GM12865 (cell line): ENCODE measurements at regions not wholly inside any gene's neighbourhood (a gene's known extent, or its start where the extent isn't known, plus 50 kb on each side); places are given as distances from the start of the nearest gene placed in this dataset.

Experiments
- DNase-seq: peaks from one replicate; pipeline ENCODE4 v3.0.0; 2010; ENCODE audit warnings: low read depth
- H3K4me3 ChIP-seq: 2 replicates; pipeline ENCODE4 v1.5.1; 2011; ENCODE audit warnings: mild to moderate bottlenecking, low read depth, low read length, control low read depth
- TF ChIP-seq, protein P1 (sequence below): IDR thresholded peaks from 2 replicates; pipeline ENCODE4 v1.5.1; 2011; ENCODE audit warnings: low read length, control low read depth, low read depth, inconsistent platforms; ENCODE audit not compliant: insufficient read depth; ENCODE audit errors: missing control alignments

DNA sequence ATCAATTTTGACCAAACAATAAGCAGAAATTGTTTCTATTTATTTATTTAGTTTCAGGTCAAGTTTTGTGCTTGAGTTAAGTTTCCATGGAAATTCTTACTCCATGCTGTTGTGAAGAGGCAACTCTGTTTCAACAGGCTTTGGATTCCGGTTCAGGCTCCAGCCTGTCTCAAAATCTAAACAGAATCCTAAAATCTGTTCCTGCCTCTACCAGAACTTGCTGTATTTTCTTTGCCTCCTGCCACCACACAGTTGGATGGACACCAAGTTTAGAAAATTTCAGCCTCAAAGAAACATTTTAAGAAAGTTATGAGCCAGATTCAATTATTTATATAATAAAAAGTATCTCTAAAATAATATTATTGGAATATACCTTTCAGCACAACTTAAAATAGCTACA, 330.9 kb downstream of the FOXG1 start:
- TF ChIP-seq, protein P1, sequence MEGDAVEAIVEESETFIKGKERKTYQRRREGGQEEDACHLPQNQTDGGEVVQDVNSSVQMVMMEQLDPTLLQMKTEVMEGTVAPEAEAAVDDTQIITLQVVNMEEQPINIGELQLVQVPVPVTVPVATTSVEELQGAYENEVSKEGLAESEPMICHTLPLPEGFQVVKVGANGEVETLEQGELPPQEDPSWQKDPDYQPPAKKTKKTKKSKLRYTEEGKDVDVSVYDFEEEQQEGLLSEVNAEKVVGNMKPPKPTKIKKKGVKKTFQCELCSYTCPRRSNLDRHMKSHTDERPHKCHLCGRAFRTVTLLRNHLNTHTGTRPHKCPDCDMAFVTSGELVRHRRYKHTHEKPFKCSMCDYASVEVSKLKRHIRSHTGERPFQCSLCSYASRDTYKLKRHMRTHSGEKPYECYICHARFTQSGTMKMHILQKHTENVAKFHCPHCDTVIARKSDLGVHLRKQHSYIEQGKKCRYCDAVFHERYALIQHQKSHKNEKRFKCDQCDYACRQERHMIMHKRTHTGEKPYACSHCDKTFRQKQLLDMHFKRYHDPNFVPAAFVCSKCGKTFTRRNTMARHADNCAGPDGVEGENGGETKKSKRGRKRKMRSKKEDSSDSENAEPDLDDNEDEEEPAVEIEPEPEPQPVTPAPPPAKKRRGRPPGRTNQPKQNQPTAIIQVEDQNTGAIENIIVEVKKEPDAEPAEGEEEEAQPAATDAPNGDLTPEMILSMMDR: no peak
- no peak overlapping the region for H3K4me3 ChIP-seq
- DNase-seq: no peak

DNA sequence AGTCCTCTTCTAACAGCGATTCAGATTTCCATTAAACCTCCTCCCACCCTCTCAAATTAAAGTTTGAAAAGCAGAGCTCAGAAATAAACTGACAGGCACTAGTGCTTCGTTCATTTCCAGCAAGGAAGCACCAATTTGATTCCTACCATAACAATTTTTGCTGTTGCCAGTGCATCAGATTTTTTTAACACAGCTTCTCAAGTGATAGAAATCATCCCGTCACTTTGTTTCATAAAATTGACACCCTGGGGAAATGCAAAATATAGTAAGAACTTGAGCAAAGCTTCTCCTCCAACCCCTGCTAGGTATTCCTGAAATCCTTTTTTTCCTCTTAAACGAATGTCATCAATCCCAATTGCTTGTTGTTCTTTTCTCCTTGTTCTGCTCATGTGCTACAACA, 332.1 kb downstream of the FOXG1 start:
- no peak for DNase-seq
- H3K4me3 ChIP-seq: no peak overlapping the region
- TF ChIP-seq, protein P1: no peak

DNA sequence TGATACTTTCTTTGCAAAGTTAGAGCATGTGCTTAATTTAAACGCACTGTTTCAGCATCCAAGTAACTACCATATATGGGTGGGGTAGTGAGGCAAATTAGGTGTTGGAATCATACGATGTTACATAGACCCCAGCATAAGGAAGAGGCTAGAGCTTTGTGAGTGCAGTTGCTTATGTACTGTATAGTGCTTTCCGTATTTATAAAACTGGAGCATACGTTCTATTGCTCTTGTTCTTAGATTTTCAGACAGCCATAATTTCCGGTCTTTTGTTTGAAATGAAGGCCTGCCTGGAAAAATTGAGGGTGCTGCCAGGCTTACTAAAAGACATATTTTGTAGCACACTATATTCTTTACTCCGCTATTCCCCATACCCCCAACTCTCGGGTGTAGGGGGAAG, 335.7 kb downstream of the FOXG1 start:
- TF ChIP-seq, protein P1: no peak
- DNase-seq: no peak
- no peak overlapping the region for H3K4me3 ChIP-seq

DNA sequence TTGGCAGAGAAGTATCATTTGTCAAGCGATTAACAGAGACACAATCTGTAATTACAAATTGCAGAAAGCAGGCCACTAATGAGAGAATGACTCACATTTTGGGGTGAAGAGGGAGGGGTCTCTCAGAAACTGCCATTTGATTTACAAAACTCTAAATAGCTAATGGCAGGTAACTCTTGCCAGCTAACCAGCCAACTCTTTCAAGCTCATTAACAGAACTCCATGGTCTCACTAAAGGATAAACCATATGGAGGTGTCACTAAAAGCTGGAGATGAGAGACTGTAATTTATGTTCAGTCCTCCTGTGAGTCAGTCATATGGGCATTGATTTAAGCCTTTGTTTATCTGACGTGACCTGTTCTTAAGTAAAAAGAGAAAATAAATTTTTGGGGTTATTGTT, 336.4 kb downstream of the FOXG1 start:
- DNase-seq: no peak
- TF ChIP-seq, protein P1: no peak

DNA sequence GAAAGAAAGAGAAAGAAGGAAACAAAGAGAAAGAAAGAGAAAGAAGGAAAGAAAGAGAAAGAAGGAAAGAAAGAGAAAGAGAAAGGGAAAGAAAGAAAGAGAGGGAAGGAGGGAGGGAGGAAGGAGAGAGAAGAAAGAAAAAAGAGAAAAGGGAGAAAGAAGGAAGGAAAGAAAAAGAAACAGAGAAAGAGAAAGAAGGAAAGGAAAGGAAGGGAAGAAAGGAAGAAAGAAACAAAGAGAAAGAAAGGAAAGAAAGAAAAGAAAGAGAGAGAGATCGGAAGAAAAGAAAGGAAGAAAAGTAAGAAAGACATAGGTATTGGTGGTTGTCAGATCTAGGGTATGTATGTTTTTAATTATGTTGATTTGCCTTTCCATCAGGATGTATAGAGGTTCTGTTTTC, 342.3 kb downstream of the FOXG1 start:
- TF ChIP-seq, protein P1: no peak
- H3K4me3 ChIP-seq: no peak overlapping the region
- no peak for DNase-seq

More for the DNA sequence above, 336.4 kb downstream of the FOXG1 start:
- H3K4me3 ChIP-seq: no peak overlapping the region

DNA sequence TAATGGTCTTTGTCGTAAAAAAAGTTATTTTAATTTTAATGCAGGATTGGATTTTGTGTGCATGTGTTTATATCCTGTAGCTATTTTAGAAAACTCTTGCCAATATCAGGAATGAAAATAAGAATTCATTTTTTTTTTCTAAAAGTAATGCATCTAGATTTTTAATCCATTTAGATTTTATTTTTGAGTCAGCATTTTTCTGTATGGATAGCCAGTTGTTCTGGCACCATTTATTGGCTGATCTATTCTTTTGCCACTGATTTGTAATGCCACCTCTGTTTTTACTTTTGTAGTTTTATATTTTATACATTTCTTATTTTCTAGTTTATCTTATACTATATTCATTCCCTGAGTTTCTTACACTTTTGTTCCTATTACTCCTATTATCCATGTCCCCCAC, 343.0 kb downstream of the FOXG1 start:
- DNase-seq: no peak
- TF ChIP-seq, protein P1: no peak
- no peak overlapping the region for H3K4me3 ChIP-seq

DNA sequence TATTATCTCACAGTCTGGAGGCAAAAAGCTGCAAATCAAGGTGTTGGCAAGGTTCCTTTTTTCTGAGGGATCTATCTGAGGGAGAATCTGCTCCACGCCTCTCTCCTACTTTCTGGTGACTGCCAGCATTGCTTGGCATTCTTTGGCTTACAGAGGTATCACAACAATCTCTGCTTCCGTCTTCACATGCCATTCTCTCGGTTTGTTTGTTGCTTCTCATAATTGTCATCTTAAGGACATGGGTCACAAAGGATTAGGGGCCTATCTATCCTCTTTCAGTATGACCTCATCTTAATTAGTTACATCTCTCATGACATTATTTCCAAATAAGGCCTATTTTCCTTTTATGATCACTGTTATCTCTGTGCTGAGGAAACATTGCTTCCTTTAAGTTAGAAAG, 345.0 kb downstream of the FOXG1 start:
- no peak overlapping the region for H3K4me3 ChIP-seq
- DNase-seq: no peak
- TF ChIP-seq, protein P1: no peak
